ENCODE measurements at regions not wholly inside any gene's neighbourhood (a gene's known extent, or its start where the extent isn't known, plus 50 kb on each side); places are given as distances from the start of the nearest gene placed in this dataset.

DNA sequence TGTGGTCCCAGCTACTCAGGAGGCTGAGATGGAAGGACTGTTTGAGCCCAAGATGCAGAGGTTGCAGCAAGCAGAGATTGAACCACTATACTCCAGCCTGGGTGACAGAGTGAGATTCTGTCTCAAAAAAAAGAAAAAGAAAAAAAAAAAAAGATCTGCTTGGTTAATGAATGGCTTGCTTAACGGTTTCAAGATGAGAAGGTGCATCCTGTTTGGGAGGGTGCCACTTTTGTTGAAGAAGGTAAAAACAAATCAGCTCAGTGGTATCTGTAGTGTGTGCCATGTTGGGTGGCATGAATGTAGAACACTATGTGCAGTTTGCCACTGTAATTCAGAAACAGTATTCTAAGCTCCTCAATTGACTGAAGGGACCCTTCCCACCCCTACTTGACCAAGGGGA lies 94.9 kb upstream of the ETV3 start:
- Histone ChIP-seq H3K27me3 (replicated peaks; ENCODE audit: insufficient read depth) (no peaks in the 10 kb centered on the region), H3K4me3 (no peak overlapping the region), H3K9me3 (no peaks in the 10 kb centered on the region), H3K27ac (no peak overlapping the region), H3K36me3 (no peaks in the 10 kb centered on the region), H3K4me1 (replicated peaks) (no peaks in the 10 kb centered on the region)
- WGBS, result 22% methylated on average over 1 of the region's 1 CpG
- TF ChIP-seq POLR2A (IDR thresholded peaks at IDR 0.05) (no peak), CTCF (IDR thresholded peaks at IDR 0.05) (no peak), POLR2AphosphoS5 (IDR thresholded peaks at IDR 0.05) (no peak)
- intact Hi-C loops (cut with DNase I), result no loop called here
- no peak for DNase-seq (ENCODE audit: low spot score)

GRCh38 chr1:157231846-157232525 lies 93.8 kb upstream of the ETV3 start:
- no peak overlapping the region for H3K4me3 ChIP-seq
- intact Hi-C loops (cut with DNase I), result no loop called here
- no peaks in the 10 kb centered on the region for H3K27me3 ChIP-seq (replicated peaks; ENCODE audit: insufficient read depth)
- no peaks in the 10 kb centered on the region for H3K4me1 ChIP-seq (replicated peaks)
- H3K36me3 ChIP-seq, result no peaks in the 10 kb centered on the region
- H3K9me3 ChIP-seq, result no peaks in the 10 kb centered on the region
- no peak for TF ChIP-seq POLR2AphosphoS5 (IDR thresholded peaks at IDR 0.05)
- TF ChIP-seq POLR2A (IDR thresholded peaks at IDR 0.05), result no peak
- no peak for TF ChIP-seq CTCF (IDR thresholded peaks at IDR 0.05)
- DNase-seq (ENCODE audit: low spot score), result no peak
- WGBS, result 52% methylated on average over 4 of the region's 4 CpGs
- no peak overlapping the region for H3K27ac ChIP-seq

- H3K27ac ChIP-seq, result no peak overlapping the region
- 98% methylated on average over 4 of the region's 4 CpGs for WGBS
Measured at GRCh38 chr1:157230500-157230899, 92.3 kb upstream of the ETV3 start.

DNA sequence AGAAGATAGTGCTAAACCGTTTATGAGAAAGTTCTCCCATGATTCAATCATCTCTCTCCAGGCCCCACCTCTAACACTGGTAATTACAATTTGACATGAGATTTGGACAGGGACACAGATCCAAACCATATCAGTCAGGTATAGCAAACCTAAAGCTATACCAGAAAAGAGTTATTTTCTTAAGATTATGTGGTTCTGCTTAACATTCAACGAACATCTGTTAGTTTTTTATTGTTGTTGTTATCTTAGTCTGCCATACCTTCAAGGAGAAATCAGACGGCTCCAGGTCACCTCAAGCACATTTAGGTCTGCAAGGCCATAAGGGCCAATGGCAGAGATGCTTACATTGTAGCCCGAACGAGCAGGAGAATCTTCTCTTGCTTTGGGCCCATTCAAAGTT lies 89.5 kb upstream of the ETV3 start:
- WGBS, result 83% methylated on average over 5 of the region's 5 CpGs

More at GRCh38 chr1:157230500-157230899, 92.3 kb upstream of the ETV3 start:
- H3K4me3 ChIP-seq, result no peak overlapping the region
- no peak for TF ChIP-seq POLR2A (IDR thresholded peaks at IDR 0.05)
- no peak for TF ChIP-seq POLR2AphosphoS5 (IDR thresholded peaks at IDR 0.05)
- TF ChIP-seq CTCF (IDR thresholded peaks at IDR 0.05), result no peak
- no peaks in the 10 kb centered on the region for H3K27me3 ChIP-seq (replicated peaks; ENCODE audit: insufficient read depth)
- H3K9me3 ChIP-seq, result no peaks in the 10 kb centered on the region
- H3K36me3 ChIP-seq, result no peaks in the 10 kb centered on the region
- no peaks in the 10 kb centered on the region for H3K4me1 ChIP-seq (replicated peaks)
- intact Hi-C loops (cut with DNase I), result no loop called here
- DNase-seq (ENCODE audit: low spot score), result no peak

More for the DNA sequence above, 89.5 kb upstream of the ETV3 start:
- H3K9me3 ChIP-seq, result no peaks in the 10 kb centered on the region
- no peaks in the 10 kb centered on the region for H3K4me1 ChIP-seq (replicated peaks)
- no peaks in the 10 kb centered on the region for H3K27me3 ChIP-seq (replicated peaks; ENCODE audit: insufficient read depth)
- H3K36me3 ChIP-seq, result no peaks in the 10 kb centered on the region
- no peak for DNase-seq (ENCODE audit: low spot score)
- TF ChIP-seq POLR2A (IDR thresholded peaks at IDR 0.05) (no peak), POLR2AphosphoS5 (IDR thresholded peaks at IDR 0.05) (no peak), CTCF (IDR thresholded peaks at IDR 0.05) (no peak)
- intact Hi-C loops (cut with DNase I), result no loop called here
- H3K4me3 ChIP-seq, result no peak overlapping the region
- no peak overlapping the region for H3K27ac ChIP-seq

Data from prostate gland (tissue), 2 donors.